Skin of body (tissue), 1 donor: ENCODE measurements at regions not wholly inside any gene's neighbourhood (a gene's known extent, or its start where the extent isn't known, plus 50 kb on each side); places are given as distances from the start of the nearest gene placed in this dataset.
"Not testable (repeated sequence)": the region's sequence is repeated elsewhere in the genome, so short reads cannot be mapped to it uniquely, and the experiment has no call there.

Experiments used
- DNase-seq: peaks from one replicate; lab custom pipeline; 2025; lab: John Stamatoyannopoulos, UW

GRCh38 chr17:6373599-6373998, 61.3 kb downstream of the AIPL1 start:
- not testable (repeated sequence) for DNase-seq

GRCh38 chr17:6366221-6366666, 68.7 kb downstream of the AIPL1 start:
- DNase-seq: no peak

GRCh38 chr17:6365200-6365943, 69.5 kb downstream of the AIPL1 start:
- no peak for DNase-seq

- no peak for DNase-seq
These were observed 73.2 kb downstream of the AIPL1 start for GRCh38 chr17:6361733-6362132.

- no peak for DNase-seq
These were observed 76.8 kb downstream of the AIPL1 start for GRCh38 chr17:6358131-6358530.

GRCh38 chr17:6356562-6356961, 78.4 kb downstream of the AIPL1 start:
- no peak for DNase-seq

- no peak for DNase-seq
These were observed 79.7 kb downstream of the AIPL1 start for GRCh38 chr17:6355196-6355595.

- DNase-seq: peak; percentile 20
These were observed 81.9 kb downstream of the AIPL1 start for GRCh38 chr17:6352801-6353560.

- DNase-seq: no peak
These were observed 82.9 kb downstream of the AIPL1 start for GRCh38 chr17:6352016-6352415.

GRCh38 chr17:6350806-6351205, 84.1 kb downstream of the AIPL1 start:
- DNase-seq: no peak

- no peak for DNase-seq
These were observed 86.0 kb downstream of the AIPL1 start for GRCh38 chr17:6348891-6349290.

- no peak for DNase-seq
These were observed 87.1 kb downstream of the AIPL1 start for GRCh38 chr17:6347776-6348175.

GRCh38 chr17:6346986-6347385, 87.9 kb downstream of the AIPL1 start:
- no peak for DNase-seq

- no peak for DNase-seq
These were observed 88.7 kb downstream of the AIPL1 start for GRCh38 chr17:6346156-6346786.

- DNase-seq: no peak
These were observed 91.2 kb downstream of the AIPL1 start for GRCh38 chr17:6343736-6344135.

- DNase-seq: no peak
These were observed 91.7 kb downstream of the AIPL1 start for GRCh38 chr17:6343191-6343590.

- no peak for DNase-seq
These were observed 94.2 kb downstream of the AIPL1 start for GRCh38 chr17:6340708-6341107.

GRCh38 chr17:6334386-6334785, 100.5 kb downstream of the AIPL1 start:
- DNase-seq: no peak

GRCh38 chr17:6330936-6331335, 104.0 kb downstream of the AIPL1 start:
- no peak for DNase-seq

GRCh38 chr17:6328279-6328678, 106.6 kb downstream of the AIPL1 start:
- DNase-seq: no peak

- no peak for DNase-seq
These were observed 107.9 kb downstream of the AIPL1 start for GRCh38 chr17:6327007-6327406.

- no peak for DNase-seq
These were observed 108.4 kb downstream of the AIPL1 start for GRCh38 chr17:6326483-6326882.
